Lower leg skin (tissue), 3 donors: ENCODE measurements at regions not wholly inside any gene's neighbourhood (a gene's known extent, or its start where the extent isn't known, plus 50 kb on each side); places are given as distances from the start of the nearest gene placed in this dataset.

Experiments
- CTCF ChIP-seq, 3 donors: fragments of 450-650 bp; IDR thresholded peaks; one replicate each; pipeline ENCODE4 v1.5.1; 2016; ENCODE audit warnings: antibody characterized with exemption in 3 of 3, mild to moderate bottlenecking in 3 of 3, moderate library complexity in 2 of 3
- POLR2A ChIP-seq, 2 donors: fragments of 450-650 bp; IDR thresholded peaks; one replicate each; pipeline ENCODE4 v1.6.1; 2016 to 2017; ENCODE audit warnings: antibody characterized with exemption in 2 of 2, mild to moderate bottlenecking in 1 of 2, moderate library complexity in 1 of 2

DNA sequence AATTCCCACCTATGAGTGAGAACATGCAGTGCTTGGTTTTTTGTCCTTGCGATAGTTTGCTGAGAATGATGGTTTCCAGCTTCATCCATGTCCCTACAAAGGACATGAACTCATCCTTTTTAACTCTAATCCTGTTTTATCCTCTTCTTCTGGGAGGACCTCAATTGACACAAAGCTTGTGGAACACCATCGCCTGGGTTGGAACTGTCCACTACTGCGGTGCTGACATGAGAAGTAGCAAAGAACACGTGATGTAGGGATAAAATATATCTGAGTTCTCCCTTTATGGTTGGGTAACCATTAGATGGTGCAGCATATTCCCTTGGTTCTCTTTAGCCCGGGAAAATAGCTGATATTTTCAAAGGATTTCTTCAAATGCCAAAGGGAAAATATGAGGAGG is 105.3 kb upstream of the TOPAZ1 start:
- TF ChIP-seq CTCF (IDR thresholded peaks at IDR 0.05) = no peak
- no peak for TF ChIP-seq POLR2A (IDR thresholded peaks at IDR 0.05)
